Astrocyte (in vitro differentiated cells and primary cell): ENCODE measurements at regions not wholly inside any gene's neighbourhood (a gene's known extent, or its start where the extent isn't known, plus 50 kb on each side); places are given as distances from the start of the nearest gene placed in this dataset.

Experiments
- EZH2 ChIP-seq: IDR thresholded peaks from 2 replicates; pipeline ENCODE4 v1.6.1; 2012; ENCODE audit warnings: mild to moderate bottlenecking, low read length, inconsistent platforms; ENCODE audit not compliant: insufficient read depth
- TF ChIP-seq, protein P1 (sequence below): IDR thresholded peaks from 2 replicates; pipeline ENCODE4 v1.5.1; 2011; ENCODE audit warnings: low read depth, mild to moderate bottlenecking, inconsistent platforms, low read length, moderate library complexity; ENCODE audit not compliant: insufficient read depth

DNA sequence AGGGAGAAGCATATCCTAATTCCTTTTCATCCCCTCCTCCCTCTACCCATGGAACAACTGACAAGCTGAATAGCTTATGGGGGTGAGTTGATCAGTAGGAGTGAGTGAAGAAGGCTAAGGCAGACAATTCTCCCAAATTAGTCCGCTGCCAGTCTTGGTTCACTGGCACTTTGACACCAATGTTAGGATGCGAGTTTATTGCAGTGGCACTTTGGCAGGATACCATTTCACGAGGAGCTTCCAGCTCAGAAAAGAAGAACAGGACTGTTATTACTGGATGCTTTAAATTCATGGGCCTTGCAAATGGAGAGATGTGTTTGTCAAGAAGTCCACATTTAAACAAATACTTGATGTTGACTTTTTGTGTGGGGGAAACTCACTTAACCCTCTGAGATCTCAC, 427.6 kb downstream of the NR2F1-AS1 start:
- TF ChIP-seq, protein P1, sequence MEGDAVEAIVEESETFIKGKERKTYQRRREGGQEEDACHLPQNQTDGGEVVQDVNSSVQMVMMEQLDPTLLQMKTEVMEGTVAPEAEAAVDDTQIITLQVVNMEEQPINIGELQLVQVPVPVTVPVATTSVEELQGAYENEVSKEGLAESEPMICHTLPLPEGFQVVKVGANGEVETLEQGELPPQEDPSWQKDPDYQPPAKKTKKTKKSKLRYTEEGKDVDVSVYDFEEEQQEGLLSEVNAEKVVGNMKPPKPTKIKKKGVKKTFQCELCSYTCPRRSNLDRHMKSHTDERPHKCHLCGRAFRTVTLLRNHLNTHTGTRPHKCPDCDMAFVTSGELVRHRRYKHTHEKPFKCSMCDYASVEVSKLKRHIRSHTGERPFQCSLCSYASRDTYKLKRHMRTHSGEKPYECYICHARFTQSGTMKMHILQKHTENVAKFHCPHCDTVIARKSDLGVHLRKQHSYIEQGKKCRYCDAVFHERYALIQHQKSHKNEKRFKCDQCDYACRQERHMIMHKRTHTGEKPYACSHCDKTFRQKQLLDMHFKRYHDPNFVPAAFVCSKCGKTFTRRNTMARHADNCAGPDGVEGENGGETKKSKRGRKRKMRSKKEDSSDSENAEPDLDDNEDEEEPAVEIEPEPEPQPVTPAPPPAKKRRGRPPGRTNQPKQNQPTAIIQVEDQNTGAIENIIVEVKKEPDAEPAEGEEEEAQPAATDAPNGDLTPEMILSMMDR = no peak
- TF ChIP-seq EZH2 = no peak
